Hepatic stellate cell (primary cell): ENCODE measurements at regions not wholly inside any gene's neighbourhood (a gene's known extent, or its start where the extent isn't known, plus 50 kb on each side); places are given as distances from the start of the nearest gene placed in this dataset.
"Not testable (repeated sequence)": the region's sequence is repeated elsewhere in the genome, so short reads cannot be mapped to it uniquely, and the experiment has no call there.

Experiments
- DNase-seq: peaks from one replicate; pipeline ENCODE4 v3.0.0; 2011; ENCODE audit warnings: low spot score

- DNase-seq, result no peak
These were observed 267.1 kb downstream of the ERMARD start for GRCh38 chr6:170018422-170018935.

- no peak for DNase-seq
These were observed 266.3 kb downstream of the ERMARD start for GRCh38 chr6:170017603-170018320.

- no peak for DNase-seq
These were observed 262.4 kb downstream of the ERMARD start for GRCh38 chr6:170013815-170014214.

GRCh38 chr6:170012037-170012330 lies 260.6 kb downstream of the ERMARD start:
- DNase-seq, result no peak

GRCh38 chr6:170011204-170012036 lies 260.0 kb downstream of the ERMARD start:
- DNase-seq, result no peak

GRCh38 chr6:170010665-170011203 lies 259.3 kb downstream of the ERMARD start:
- no peak for DNase-seq

GRCh38 chr6:170008294-170008785 lies 256.9 kb downstream of the ERMARD start:
- DNase-seq, result no peak

- DNase-seq, result no peak
These were observed 256.3 kb downstream of the ERMARD start for GRCh38 chr6:170007468-170008293.

- DNase-seq, result no peak
These were observed 255.6 kb downstream of the ERMARD start for GRCh38 chr6:170006900-170007467.

GRCh38 chr6:170006071-170006899 lies 254.9 kb downstream of the ERMARD start:
- DNase-seq, result no peak

- DNase-seq, result no peak
These were observed 254.2 kb downstream of the ERMARD start for GRCh38 chr6:170005665-170006064.

GRCh38 chr6:170004585-170005210 lies 253.3 kb downstream of the ERMARD start:
- no peak for DNase-seq

GRCh38 chr6:170003451-170004160 lies 252.2 kb downstream of the ERMARD start:
- no peak for DNase-seq

- DNase-seq, result no peak
These were observed 251.6 kb downstream of the ERMARD start for GRCh38 chr6:170003027-170003426.

- DNase-seq, result not testable (repeated sequence)
These were observed 250.4 kb downstream of the ERMARD start for GRCh38 chr6:170001782-170002181.

- no peak for DNase-seq
These were observed 248.8 kb downstream of the ERMARD start for GRCh38 chr6:170000071-170000843.

GRCh38 chr6:169999367-169999766 lies 247.9 kb downstream of the ERMARD start:
- DNase-seq, result no peak

GRCh38 chr6:169998457-169998856 lies 247.0 kb downstream of the ERMARD start:
- no peak for DNase-seq

GRCh38 chr6:169997930-169998218 lies 246.5 kb downstream of the ERMARD start:
- no peak for DNase-seq
